Duodenal mucosa (tissue), 2 donors: ENCODE measurements at regions not wholly inside any gene's neighbourhood (a gene's known extent, or its start where the extent isn't known, plus 50 kb on each side); places are given as distances from the start of the nearest gene placed in this dataset.

Experiments used
- H3K27ac ChIP-seq: one replicate; pipeline ENCODE4 v1.7.0; 2013; ENCODE audit warnings: low read depth, low read length
- H3K27me3 ChIP-seq, 2 donors: one replicate each; pipeline ENCODE4 v1.7.0; 2013; ENCODE audit warnings: low read length in 2 of 2, control low read depth in 1 of 2; ENCODE audit not compliant: insufficient read depth in 2 of 2, control insufficient read depth in 1 of 2
- H3K36me3 ChIP-seq, 2 donors: one replicate each; pipeline ENCODE4 v1.7.0; 2013; ENCODE audit warnings: low read length in 2 of 2, control low read depth in 1 of 2; ENCODE audit not compliant: insufficient read depth in 2 of 2, control insufficient read depth in 1 of 2
- H3K4me1 ChIP-seq, 2 donors: one replicate each; pipeline ENCODE4 v1.7.0; 2013; ENCODE audit warnings: low read length in 2 of 2, control low read depth in 1 of 2; ENCODE audit not compliant: insufficient read depth in 2 of 2, control insufficient read depth in 1 of 2
- H3K4me3 ChIP-seq, 2 donors: one replicate each; pipeline ENCODE4 v1.7.0; 2013; ENCODE audit warnings: low read length in 2 of 2, low read depth in 1 of 2
- H3K9ac ChIP-seq, 2 donors: one replicate each; pipeline ENCODE4 v1.7.0; 2013; ENCODE audit warnings: low read length in 2 of 2, low read depth in 1 of 2
- H3K9me3 ChIP-seq, 2 donors: one replicate each; pipeline ENCODE4 v1.7.0; 2013; ENCODE audit warnings: low read length in 2 of 2, control low read depth in 1 of 2; ENCODE audit not compliant: control insufficient read depth in 1 of 2

- no peak overlapping the region for H3K9ac ChIP-seq
These were observed 460.2 kb upstream of the BTBD3 start for GRCh38 chr20:11457488-11457887.

GRCh38 chr20:11459090-11459890 is 458.4 kb upstream of the BTBD3 start:
- no peak overlapping the region for H3K4me3 ChIP-seq
- no peaks in the 10 kb centered on the region for H3K27me3 ChIP-seq
- peaks cover 0 to 17% of the 10 kb centered on the region in 2 donors for H3K4me1 ChIP-seq
- no peak overlapping the region for H3K9ac ChIP-seq
- H3K36me3 ChIP-seq: no peaks in the 10 kb centered on the region
- H3K27ac ChIP-seq: no peak overlapping the region
- no peaks in the 10 kb centered on the region for H3K9me3 ChIP-seq

More at GRCh38 chr20:11457488-11457887, 460.2 kb upstream of the BTBD3 start:
- Histone ChIP-seq H3K4me3 (no peak overlapping the region), H3K9me3 (no peaks in the 10 kb centered on the region), H3K27ac (no peak overlapping the region), H3K4me1 (peaks cover 0 to 17% of the 10 kb centered on the region in 2 donors), H3K27me3 (no peaks in the 10 kb centered on the region), H3K36me3 (no peaks in the 10 kb centered on the region)

GRCh38 chr20:11467436-11467835 is 450.3 kb upstream of the BTBD3 start:
- no peaks in the 10 kb centered on the region for H3K9me3 ChIP-seq
- no peak overlapping the region for H3K4me3 ChIP-seq
- no peaks in the 10 kb centered on the region for H3K4me1 ChIP-seq
- no peaks in the 10 kb centered on the region for H3K27me3 ChIP-seq
- no peaks in the 10 kb centered on the region for H3K36me3 ChIP-seq
- H3K27ac ChIP-seq: no peak overlapping the region
- H3K9ac ChIP-seq: no peak overlapping the region

- no peak overlapping the region for H3K27ac ChIP-seq
- H3K9ac ChIP-seq: no peak overlapping the region
- H3K4me1 ChIP-seq: no peaks in the 10 kb centered on the region
- no peaks in the 10 kb centered on the region for H3K9me3 ChIP-seq
- H3K4me3 ChIP-seq: no peak overlapping the region
- H3K27me3 ChIP-seq: no peaks in the 10 kb centered on the region
- no peaks in the 10 kb centered on the region for H3K36me3 ChIP-seq
These were observed 448.8 kb upstream of the BTBD3 start for GRCh38 chr20:11468880-11469279.

- H3K9ac ChIP-seq: no peak overlapping the region
- H3K9me3 ChIP-seq: no peaks in the 10 kb centered on the region
- H3K4me3 ChIP-seq: no peak overlapping the region
- H3K4me1 ChIP-seq: no peaks in the 10 kb centered on the region
- no peaks in the 10 kb centered on the region for H3K27me3 ChIP-seq
- H3K27ac ChIP-seq: no peak overlapping the region
- H3K36me3 ChIP-seq: no peaks in the 10 kb centered on the region
These were observed 447.8 kb upstream of the BTBD3 start for GRCh38 chr20:11469795-11470435.

GRCh38 chr20:11473983-11474382 is 443.7 kb upstream of the BTBD3 start:
- no peaks in the 10 kb centered on the region for H3K4me1 ChIP-seq
- H3K27me3 ChIP-seq: no peaks in the 10 kb centered on the region
- no peaks in the 10 kb centered on the region for H3K9me3 ChIP-seq
- no peaks in the 10 kb centered on the region for H3K36me3 ChIP-seq
- H3K4me3 ChIP-seq: no peak overlapping the region
- H3K9ac ChIP-seq: no peak overlapping the region
- no peak overlapping the region for H3K27ac ChIP-seq

- Histone ChIP-seq H3K27me3 (no peaks in the 10 kb centered on the region), H3K9ac (no peak overlapping the region), H3K27ac (no peak overlapping the region), H3K36me3 (no peaks in the 10 kb centered on the region), H3K4me1 (no peaks in the 10 kb centered on the region), H3K4me3 (no peak overlapping the region), H3K9me3 (no peaks in the 10 kb centered on the region)
These were observed 434.0 kb upstream of the BTBD3 start for GRCh38 chr20:11483697-11484096.

GRCh38 chr20:11484479-11484878 is 433.2 kb upstream of the BTBD3 start:
- no peaks in the 10 kb centered on the region for H3K27me3 ChIP-seq
- H3K27ac ChIP-seq: no peak overlapping the region
- H3K4me1 ChIP-seq: no peaks in the 10 kb centered on the region
- no peaks in the 10 kb centered on the region for H3K9me3 ChIP-seq
- H3K9ac ChIP-seq: no peak overlapping the region
- H3K36me3 ChIP-seq: no peaks in the 10 kb centered on the region
- no peak overlapping the region for H3K4me3 ChIP-seq

- no peak overlapping the region for H3K4me3 ChIP-seq
- no peaks in the 10 kb centered on the region for H3K27me3 ChIP-seq
- no peaks in the 10 kb centered on the region for H3K9me3 ChIP-seq
- H3K9ac ChIP-seq: no peak overlapping the region
- H3K4me1 ChIP-seq: no peaks in the 10 kb centered on the region
- no peak overlapping the region for H3K27ac ChIP-seq
- no peaks in the 10 kb centered on the region for H3K36me3 ChIP-seq
These were observed 425.3 kb upstream of the BTBD3 start for GRCh38 chr20:11492386-11492785.

- no peak overlapping the region for H3K27ac ChIP-seq
- no peaks in the 10 kb centered on the region for H3K27me3 ChIP-seq
- no peak overlapping the region for H3K9ac ChIP-seq
- H3K36me3 ChIP-seq: no peaks in the 10 kb centered on the region
- no peaks in the 10 kb centered on the region for H3K4me1 ChIP-seq
- no peaks in the 10 kb centered on the region for H3K9me3 ChIP-seq
- no peak overlapping the region for H3K4me3 ChIP-seq
These were observed 424.8 kb upstream of the BTBD3 start for GRCh38 chr20:11492846-11493245.
